Spleen (tissue), 7 donors: ENCODE measurements at regions not wholly inside any gene's neighbourhood (a gene's known extent, or its start where the extent isn't known, plus 50 kb on each side); places are given as distances from the start of the nearest gene placed in this dataset.

ENCODE experiments used
- POLR2A ChIP-seq, 3 donors: fragments of 450-650 bp; IDR thresholded peaks; one replicate each; pipeline ENCODE4 v1.5.1; 2017; ENCODE audit warnings: antibody characterized with exemption in 3 of 3, mild to moderate bottlenecking in 1 of 3
- POLR2AphosphoS5 ChIP-seq, 3 donors: sonication (generic); formaldehyde crosslinking; IDR thresholded peaks; one replicate each; pipeline ENCODE4 v1.5.1; 2017; ENCODE audit warnings: antibody characterized with exemption in 3 of 3
- TF ChIP-seq, protein P1 (sequence below), 11 experiments: fragments of 200-600 bp in 7 of 11; fragments of 450-650 bp in 4 of 11; sonication (generic) in 4 of 11; IDR thresholded peaks in 8 of 11; conservative IDR thresholded peaks in 3 of 11; 1 replicate in 7 of 11; 2 replicates in 4 of 11; pipeline versions ENCODE4 v1.4.0 to v1.8.0; 2016 to 2021; ENCODE audit warnings: antibody characterized with exemption in 11 of 11, inconsistent platforms in 4 of 11, mild to moderate bottlenecking in 1 of 11
- donor health status: DM: no; HTN: no; CAD: no; lungs with moderate emphysema.
- donor health status: DM: no; HTN: no; CAD: no.
- donor health status: DM: no; HTN: no; CAD: no.

DNA sequence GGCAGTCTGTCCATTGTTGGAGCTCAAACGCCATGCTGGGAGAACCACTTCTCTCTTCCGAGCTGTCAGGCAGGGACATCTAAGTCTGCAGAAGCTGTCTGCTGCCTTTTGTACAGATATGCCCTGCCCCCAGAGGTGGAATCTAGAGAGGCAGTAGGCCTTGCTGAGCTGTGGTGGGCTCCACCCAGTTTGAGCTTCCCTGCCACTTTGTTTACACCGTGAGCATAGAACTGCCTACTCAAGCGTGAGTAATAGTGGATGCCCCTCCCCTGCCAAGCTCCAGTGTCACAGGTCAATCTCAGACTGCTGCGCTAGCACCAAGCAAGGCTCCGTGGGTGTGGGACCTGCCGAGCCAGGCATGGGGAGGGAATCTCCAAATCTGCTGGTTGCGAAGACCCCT lies 145.7 kb downstream of the VSIG4 start:
- TF ChIP-seq, protein P1, sequence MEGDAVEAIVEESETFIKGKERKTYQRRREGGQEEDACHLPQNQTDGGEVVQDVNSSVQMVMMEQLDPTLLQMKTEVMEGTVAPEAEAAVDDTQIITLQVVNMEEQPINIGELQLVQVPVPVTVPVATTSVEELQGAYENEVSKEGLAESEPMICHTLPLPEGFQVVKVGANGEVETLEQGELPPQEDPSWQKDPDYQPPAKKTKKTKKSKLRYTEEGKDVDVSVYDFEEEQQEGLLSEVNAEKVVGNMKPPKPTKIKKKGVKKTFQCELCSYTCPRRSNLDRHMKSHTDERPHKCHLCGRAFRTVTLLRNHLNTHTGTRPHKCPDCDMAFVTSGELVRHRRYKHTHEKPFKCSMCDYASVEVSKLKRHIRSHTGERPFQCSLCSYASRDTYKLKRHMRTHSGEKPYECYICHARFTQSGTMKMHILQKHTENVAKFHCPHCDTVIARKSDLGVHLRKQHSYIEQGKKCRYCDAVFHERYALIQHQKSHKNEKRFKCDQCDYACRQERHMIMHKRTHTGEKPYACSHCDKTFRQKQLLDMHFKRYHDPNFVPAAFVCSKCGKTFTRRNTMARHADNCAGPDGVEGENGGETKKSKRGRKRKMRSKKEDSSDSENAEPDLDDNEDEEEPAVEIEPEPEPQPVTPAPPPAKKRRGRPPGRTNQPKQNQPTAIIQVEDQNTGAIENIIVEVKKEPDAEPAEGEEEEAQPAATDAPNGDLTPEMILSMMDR (IDR thresholded peaks at IDR 0.05 in 8 of 11, conservative IDR thresholded peaks at IDR 0.05 in 3 of 11): no peak
- TF ChIP-seq POLR2A (IDR thresholded peaks at IDR 0.05) (no peak), POLR2AphosphoS5 (IDR thresholded peaks at IDR 0.05) (peak in 1 of 3 donors; percentile 15)
